Esophagus muscularis mucosa (tissue), 4 donors: ENCODE measurements at regions not wholly inside any gene's neighbourhood (a gene's known extent, or its start where the extent isn't known, plus 50 kb on each side); places are given as distances from the start of the nearest gene placed in this dataset.

Source experiments
- EP300 ChIP-seq: sonication (generic); formaldehyde crosslinking; IDR thresholded peaks from one replicate; pipeline ENCODE4 v1.6.1; 2017; ENCODE audit warnings: antibody characterized with exemption
- POLR2A ChIP-seq: fragments of 450-650 bp; IDR thresholded peaks from one replicate; pipeline ENCODE4 v1.6.1; 2017; ENCODE audit warnings: antibody characterized with exemption, moderate library complexity, mild to moderate bottlenecking, low read depth
- POLR2AphosphoS5 ChIP-seq, 2 donors: sonication (generic); formaldehyde crosslinking; IDR thresholded peaks; one replicate each; pipeline ENCODE4 v1.6.1; 2017; ENCODE audit warnings: antibody characterized with exemption in 2 of 2
- TF ChIP-seq, protein P1 (sequence below), 3 experiments: fragments of 200-600 bp in 2 of 3; fragments of 450-650 bp in 1 of 3; sonication (generic) in 2 of 3; IDR thresholded peaks; one replicate each; pipeline ENCODE4 v1.5.1; 2017 to 2019; ENCODE audit warnings: antibody characterized with exemption in 3 of 3, mild to moderate bottlenecking in 2 of 3, moderate library complexity in 1 of 3

DNA sequence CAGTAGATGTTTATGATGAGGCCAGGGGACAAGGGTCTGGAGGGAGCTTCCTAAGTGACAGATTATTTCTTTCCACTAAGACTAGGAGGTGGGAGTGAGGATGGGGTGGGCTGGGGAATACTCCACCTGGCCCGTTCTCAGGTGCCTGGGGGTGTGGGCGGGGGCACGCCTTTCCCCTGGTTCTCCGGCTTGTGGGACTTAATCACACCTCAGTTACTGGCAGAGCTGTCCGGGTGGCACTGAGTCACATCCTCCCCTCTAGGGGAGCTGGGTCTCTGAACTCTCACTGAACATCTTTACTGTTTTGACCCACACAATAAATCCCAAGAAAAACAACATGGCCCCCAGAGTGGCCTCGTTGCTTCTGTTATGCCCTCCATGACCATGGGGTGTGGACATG is 332.8 kb downstream of the MAF start:
- TF ChIP-seq, protein P1, sequence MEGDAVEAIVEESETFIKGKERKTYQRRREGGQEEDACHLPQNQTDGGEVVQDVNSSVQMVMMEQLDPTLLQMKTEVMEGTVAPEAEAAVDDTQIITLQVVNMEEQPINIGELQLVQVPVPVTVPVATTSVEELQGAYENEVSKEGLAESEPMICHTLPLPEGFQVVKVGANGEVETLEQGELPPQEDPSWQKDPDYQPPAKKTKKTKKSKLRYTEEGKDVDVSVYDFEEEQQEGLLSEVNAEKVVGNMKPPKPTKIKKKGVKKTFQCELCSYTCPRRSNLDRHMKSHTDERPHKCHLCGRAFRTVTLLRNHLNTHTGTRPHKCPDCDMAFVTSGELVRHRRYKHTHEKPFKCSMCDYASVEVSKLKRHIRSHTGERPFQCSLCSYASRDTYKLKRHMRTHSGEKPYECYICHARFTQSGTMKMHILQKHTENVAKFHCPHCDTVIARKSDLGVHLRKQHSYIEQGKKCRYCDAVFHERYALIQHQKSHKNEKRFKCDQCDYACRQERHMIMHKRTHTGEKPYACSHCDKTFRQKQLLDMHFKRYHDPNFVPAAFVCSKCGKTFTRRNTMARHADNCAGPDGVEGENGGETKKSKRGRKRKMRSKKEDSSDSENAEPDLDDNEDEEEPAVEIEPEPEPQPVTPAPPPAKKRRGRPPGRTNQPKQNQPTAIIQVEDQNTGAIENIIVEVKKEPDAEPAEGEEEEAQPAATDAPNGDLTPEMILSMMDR (IDR thresholded peaks at IDR 0.05) = no peak
- TF ChIP-seq POLR2A (no peak), POLR2AphosphoS5 (IDR thresholded peaks at IDR 0.05) (no peak), EP300 (no peak)
